Lower leg skin (tissue), 4 donors: ENCODE measurements at regions not wholly inside any gene's neighbourhood (a gene's known extent, or its start where the extent isn't known, plus 50 kb on each side); places are given as distances from the start of the nearest gene placed in this dataset.
A peak's percentile ranks its signal among the peaks of the same experiment; 100 is the strongest.

Experiments
- DNase-seq, 2 donors: peaks; one replicate each; pipeline ENCODE4 v3.0.0-alpha.2; 2019; ENCODE audit warnings: low spot score in 2 of 2
- H3K4me3 ChIP-seq: fragments of 200-600 bp; sonication (generic); 2 replicates; pipeline ENCODE4 v1.5.1; 2017; ENCODE audit warnings: mild to moderate bottlenecking, low read depth; ENCODE audit not compliant: poor library complexity, severe bottlenecking
- POLR2A ChIP-seq, 2 donors: fragments of 450-650 bp; IDR thresholded peaks; one replicate each; pipeline ENCODE4 v1.6.1; 2016 to 2017; ENCODE audit warnings: antibody characterized with exemption in 2 of 2, mild to moderate bottlenecking in 1 of 2, moderate library complexity in 1 of 2
- WGBS, 2 donors: methylation state at CpG; one replicate each; pipeline ENCODE4 v1.1.5; 2018; 5-methylcytosine and 5-hydroxymethylcytosine counted together
- intact Hi-C: fragments of 100-400 bp; cut with DNase I; formaldehyde crosslinking; loops from one replicate; pipeline ENCODE4 v1.15.0; 2023; ENCODE audit warnings: low total_unique reads
- TF ChIP-seq, protein P1 (sequence below), 3 donors: fragments of 450-650 bp; IDR thresholded peaks; one replicate each; pipeline ENCODE4 v1.5.1; 2016; ENCODE audit warnings: antibody characterized with exemption in 3 of 3, mild to moderate bottlenecking in 3 of 3, moderate library complexity in 2 of 3

GRCh38 chr12:107509421-107509820 lies 176.2 kb upstream of the PWP1 start:
- intact Hi-C loops, result no loop called here
- no peak for TF ChIP-seq POLR2A (IDR thresholded peaks at IDR 0.05)
- TF ChIP-seq, protein P1, sequence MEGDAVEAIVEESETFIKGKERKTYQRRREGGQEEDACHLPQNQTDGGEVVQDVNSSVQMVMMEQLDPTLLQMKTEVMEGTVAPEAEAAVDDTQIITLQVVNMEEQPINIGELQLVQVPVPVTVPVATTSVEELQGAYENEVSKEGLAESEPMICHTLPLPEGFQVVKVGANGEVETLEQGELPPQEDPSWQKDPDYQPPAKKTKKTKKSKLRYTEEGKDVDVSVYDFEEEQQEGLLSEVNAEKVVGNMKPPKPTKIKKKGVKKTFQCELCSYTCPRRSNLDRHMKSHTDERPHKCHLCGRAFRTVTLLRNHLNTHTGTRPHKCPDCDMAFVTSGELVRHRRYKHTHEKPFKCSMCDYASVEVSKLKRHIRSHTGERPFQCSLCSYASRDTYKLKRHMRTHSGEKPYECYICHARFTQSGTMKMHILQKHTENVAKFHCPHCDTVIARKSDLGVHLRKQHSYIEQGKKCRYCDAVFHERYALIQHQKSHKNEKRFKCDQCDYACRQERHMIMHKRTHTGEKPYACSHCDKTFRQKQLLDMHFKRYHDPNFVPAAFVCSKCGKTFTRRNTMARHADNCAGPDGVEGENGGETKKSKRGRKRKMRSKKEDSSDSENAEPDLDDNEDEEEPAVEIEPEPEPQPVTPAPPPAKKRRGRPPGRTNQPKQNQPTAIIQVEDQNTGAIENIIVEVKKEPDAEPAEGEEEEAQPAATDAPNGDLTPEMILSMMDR (IDR thresholded peaks at IDR 0.05), result no peak
- 56% methylated on average over 4 of the region's 4 CpGs for WGBS, 2 donors
- H3K4me3 ChIP-seq, result no peak overlapping the region
- no peak for DNase-seq

- intact Hi-C loops, result no loop called here
- WGBS, 2 donors, result 78 to 91% methylated on average over 2 of the region's 2 CpGs
- TF ChIP-seq POLR2A (IDR thresholded peaks at IDR 0.05), result no peak
- TF ChIP-seq, protein P1 (IDR thresholded peaks at IDR 0.05), result no peak
- H3K4me3 ChIP-seq, result no peak overlapping the region
- DNase-seq, result no peak
Observed at GRCh38 chr12:107510211-107510610, 175.4 kb upstream of the PWP1 start.

- 63 to 75% methylated on average over 3 of the region's 3 CpGs for WGBS, 2 donors
- TF ChIP-seq, protein P1 (IDR thresholded peaks at IDR 0.05), result no peak
- TF ChIP-seq POLR2A (IDR thresholded peaks at IDR 0.05), result no peak
- peak in 1 of 2 donors; percentile 36 for DNase-seq
- intact Hi-C loops, result no loop called here
- H3K4me3 ChIP-seq, result no peak overlapping the region
Observed at GRCh38 chr12:107511292-107511691, 174.3 kb upstream of the PWP1 start.

GRCh38 chr12:107512391-107512790 lies 173.2 kb upstream of the PWP1 start:
- intact Hi-C loops, result no loop called here
- TF ChIP-seq POLR2A (IDR thresholded peaks at IDR 0.05), result no peak
- TF ChIP-seq, protein P1 (IDR thresholded peaks at IDR 0.05), result no peak
- 24 to 48% methylated on average over 3 of the region's 3 CpGs for WGBS, 2 donors
- no peak overlapping the region for H3K4me3 ChIP-seq
- DNase-seq, result peak; percentile 28 to 73

GRCh38 chr12:107513184-107513583 lies 172.4 kb upstream of the PWP1 start:
- no peak overlapping the region for H3K4me3 ChIP-seq
- DNase-seq, result peak in 1 of 2 donors; percentile 28
- 77 to 91% methylated on average over 5 of the region's 5 CpGs for WGBS, 2 donors
- TF ChIP-seq, protein P1 (IDR thresholded peaks at IDR 0.05), result no peak
- TF ChIP-seq POLR2A (IDR thresholded peaks at IDR 0.05), result no peak
- intact Hi-C loops, result no loop called here

- intact Hi-C loops, result no loop called here
- no peak overlapping the region for H3K4me3 ChIP-seq
- TF ChIP-seq, protein P1 (IDR thresholded peaks at IDR 0.05), result no peak
- no peak for TF ChIP-seq POLR2A (IDR thresholded peaks at IDR 0.05)
- 90 to 93% methylated on average over 3 of the region's 3 CpGs for WGBS, 2 donors
- DNase-seq, result peak in 1 of 2 donors; percentile 64
Observed at GRCh38 chr12:107513636-107514400, 171.8 kb upstream of the PWP1 start.
